ACHN (cell line): ENCODE measurements at regions not wholly inside any gene's neighbourhood (a gene's known extent, or its start where the extent isn't known, plus 50 kb on each side); places are given as distances from the start of the nearest gene placed in this dataset.
A peak's percentile ranks its signal among the peaks of the same experiment; 100 is the strongest.

Experiments used
- DNase-seq: peaks from one replicate; pipeline ENCODE4 v3.0.0-alpha.2; 2015
- in situ Hi-C: cut with HindIII; loops from 2 replicates; pipeline ENCODE4 v1.10.0; 2017; ENCODE audit warnings: low sequenced_read_pairs, low pct_ligation_motif_present, low pct_unique_long_range_greater_than_20kb

- in situ Hi-C loops: no loop called here
- no peak for DNase-seq
Measured at GRCh38 chr2:152864601-152865149, 146.3 kb downstream of the ARL6IP6 start.

- no peak for DNase-seq
- in situ Hi-C loops: no loop called here
Measured at GRCh38 chr2:152863826-152864225, 145.4 kb downstream of the ARL6IP6 start.

GRCh38 chr2:152861349-152861942, 143.0 kb downstream of the ARL6IP6 start:
- in situ Hi-C loops: no loop called here
- DNase-seq: peak; percentile 42

GRCh38 chr2:152858594-152859265, 140.3 kb downstream of the ARL6IP6 start:
- in situ Hi-C loops: no loop called here
- no peak for DNase-seq

- no peak for DNase-seq
Measured at GRCh38 chr2:152846697-152847470, 128.5 kb downstream of the ARL6IP6 start.

GRCh38 chr2:152835674-152836073, 117.3 kb downstream of the ARL6IP6 start:
- in situ Hi-C loops: no loop called here
- DNase-seq: no peak

More at GRCh38 chr2:152846697-152847470, 128.5 kb downstream of the ARL6IP6 start:
- in situ Hi-C loops: no loop called here

- no peak for DNase-seq
- in situ Hi-C loops: no loop called here
Measured at GRCh38 chr2:152827944-152828343, 109.5 kb downstream of the ARL6IP6 start.

GRCh38 chr2:152826581-152827279, 108.3 kb downstream of the ARL6IP6 start:
- in situ Hi-C loops: no loop called here
- peak; percentile 21 for DNase-seq

- DNase-seq: no peak
- in situ Hi-C loops: no loop called here
Measured at GRCh38 chr2:152825834-152826233, 107.4 kb downstream of the ARL6IP6 start.

GRCh38 chr2:152823905-152824304, 105.5 kb downstream of the ARL6IP6 start:
- in situ Hi-C loops: no loop called here
- DNase-seq: no peak

- in situ Hi-C loops: no loop called here
- no peak for DNase-seq
Measured at GRCh38 chr2:152822676-152823075, 104.3 kb downstream of the ARL6IP6 start.

GRCh38 chr2:152820048-152820447, 101.6 kb downstream of the ARL6IP6 start:
- no peak for DNase-seq
- in situ Hi-C loops: no loop called here

- in situ Hi-C loops: no loop called here
Measured at GRCh38 chr2:152815634-152816257, 97.3 kb downstream of the ARL6IP6 start.

GRCh38 chr2:152814475-152815030, 96.1 kb downstream of the ARL6IP6 start:
- no peak for DNase-seq
- in situ Hi-C loops: no loop called here

More at GRCh38 chr2:152815634-152816257, 97.3 kb downstream of the ARL6IP6 start:
- no peak for DNase-seq

- DNase-seq: no peak
- in situ Hi-C loops: no loop called here
Measured at GRCh38 chr2:152813351-152813750, 94.9 kb downstream of the ARL6IP6 start.
